OCI-LY3 (cell line): ENCODE measurements at regions not wholly inside any gene's neighbourhood (a gene's known extent, or its start where the extent isn't known, plus 50 kb on each side); places are given as distances from the start of the nearest gene placed in this dataset.

ENCODE experiments used
- CTCF ChIP-seq: fragments of 200-600, 300-600 bp; sonication (generic); IDR thresholded peaks from 2 replicates; pipeline ENCODE4 v1.5.1; 2014; ENCODE audit warnings: antibody characterized with exemption, low read length, low read depth
- EZH2phosphoT487 ChIP-seq: fragments of 200-600 bp; shearing (Covaris generic); IDR thresholded peaks from 2 replicates; pipeline ENCODE4 v1.6.1; 2018; ENCODE audit warnings: antibody characterized with exemption, mixed run types, low read depth

- TF ChIP-seq CTCF (no peak), EZH2phosphoT487 (no peak)
Observed at GRCh38 chr1:22350924-22351767, 100.5 kb upstream of the ZBTB40 start.
